Parathyroid adenoma (tissue), 2 donors: ENCODE measurements at regions not wholly inside any gene's neighbourhood (a gene's known extent, or its start where the extent isn't known, plus 50 kb on each side); places are given as distances from the start of the nearest gene placed in this dataset.

Experiments
- H2AFZ ChIP-seq: fragments of 300-600 bp; sonication (generic); one replicate; pipeline ENCODE4 v1.7.0; 2017; ENCODE audit warnings: antibody characterized with exemption, mild to moderate bottlenecking
- H3K27ac ChIP-seq: fragments of 300-600 bp; sonication (generic); one replicate; pipeline ENCODE4 v1.7.0; 2017
- H3K27me3 ChIP-seq: fragments of 300-600 bp; sonication (generic); one replicate; pipeline ENCODE4 v1.7.0; 2017; ENCODE audit warnings: low read length; ENCODE audit not compliant: control insufficient read depth, insufficient read depth
- H3K36me3 ChIP-seq: fragments of 300-600 bp; sonication (generic); one replicate; pipeline ENCODE4 v1.7.0; 2017; ENCODE audit warnings: low read length; ENCODE audit not compliant: control insufficient read depth, insufficient read depth
- H3K4me1 ChIP-seq: fragments of 300-600 bp; sonication (generic); one replicate; pipeline ENCODE4 v1.7.0; 2017; ENCODE audit warnings: control low read depth
- H3K4me2 ChIP-seq: fragments of 300-600 bp; sonication (generic); one replicate; pipeline ENCODE4 v1.7.0; 2017; ENCODE audit warnings: low read length
- H3K4me3 ChIP-seq: fragments of 300-600 bp; sonication (generic); one replicate; pipeline ENCODE4 v1.7.0; 2017; ENCODE audit warnings: low read depth, low read length
- H3K79me2 ChIP-seq: fragments of 300-600 bp; sonication (generic); one replicate; pipeline ENCODE4 v1.7.0; 2017; ENCODE audit warnings: control low read depth
- H3K9ac ChIP-seq: fragments of 300-600 bp; sonication (generic); one replicate; pipeline ENCODE4 v1.7.0; 2017; ENCODE audit warnings: mild to moderate bottlenecking
- H3K9me3 ChIP-seq: fragments of 300-600 bp; sonication (generic); one replicate; pipeline ENCODE4 v1.7.0; 2017; ENCODE audit warnings: low read length; ENCODE audit not compliant: control insufficient read depth
- CTCF ChIP-seq: fragments of 300-600 bp; sonication (generic); IDR thresholded peaks from one replicate; pipeline ENCODE4 v1.7.0; 2017; ENCODE audit warnings: antibody characterized with exemption, mild to moderate bottlenecking
- donor health status: primary hyperparathyroidism.

- H3K4me3 ChIP-seq = no peak overlapping the region
- H3K36me3 ChIP-seq = no peaks in the 10 kb centered on the region
- no peak overlapping the region for H3K9ac ChIP-seq
- no peak overlapping the region for H3K4me2 ChIP-seq
- H3K27ac ChIP-seq = no peak overlapping the region
- H3K79me2 ChIP-seq = no peaks in the 10 kb centered on the region
- no peaks in the 10 kb centered on the region for H3K9me3 ChIP-seq
- H3K27me3 ChIP-seq = no peaks in the 10 kb centered on the region
- H2AFZ ChIP-seq = no peak overlapping the region
- no peaks in the 10 kb centered on the region for H3K4me1 ChIP-seq
- TF ChIP-seq CTCF = no peak
These were observed 79.0 kb upstream of the SYT6 start for GRCh38 chr1:114232691-114233090.

GRCh38 chr1:114231301-114231700 is 77.6 kb upstream of the SYT6 start:
- no peaks in the 10 kb centered on the region for H3K27me3 ChIP-seq
- H3K9ac ChIP-seq = no peak overlapping the region
- H2AFZ ChIP-seq = no peak overlapping the region
- no peak overlapping the region for H3K27ac ChIP-seq
- H3K4me1 ChIP-seq = no peaks in the 10 kb centered on the region
- no peak overlapping the region for H3K4me2 ChIP-seq
- no peak overlapping the region for H3K4me3 ChIP-seq
- no peak for TF ChIP-seq CTCF
- no peaks in the 10 kb centered on the region for H3K79me2 ChIP-seq
- no peaks in the 10 kb centered on the region for H3K36me3 ChIP-seq
- no peaks in the 10 kb centered on the region for H3K9me3 ChIP-seq

GRCh38 chr1:114229368-114229767 is 75.7 kb upstream of the SYT6 start:
- Histone ChIP-seq H3K4me3 (no peak overlapping the region), H2AFZ (no peak overlapping the region), H3K4me1 (no peaks in the 10 kb centered on the region), H3K27ac (no peak overlapping the region), H3K9me3 (no peaks in the 10 kb centered on the region), H3K36me3 (no peaks in the 10 kb centered on the region), H3K9ac (no peak overlapping the region), H3K27me3 (no peaks in the 10 kb centered on the region), H3K4me2 (no peak overlapping the region), H3K79me2 (no peaks in the 10 kb centered on the region)
- no peak for TF ChIP-seq CTCF

GRCh38 chr1:114227059-114227458 is 73.4 kb upstream of the SYT6 start:
- Histone ChIP-seq H3K4me2 (no peak overlapping the region), H3K27ac (no peak overlapping the region)
- no peak for TF ChIP-seq CTCF

GRCh38 chr1:114224196-114224907 is 70.7 kb upstream of the SYT6 start:
- Histone ChIP-seq H3K4me1 (no peaks in the 10 kb centered on the region), H3K27ac (no peak overlapping the region), H3K27me3 (no peaks in the 10 kb centered on the region), H3K4me2 (no peak overlapping the region), H3K4me3 (no peak overlapping the region), H3K36me3 (no peaks in the 10 kb centered on the region), H3K9ac (no peak overlapping the region), H3K9me3 (no peaks in the 10 kb centered on the region), H3K79me2 (no peaks in the 10 kb centered on the region), H2AFZ (no peak overlapping the region)
- TF ChIP-seq CTCF = no peak

More at GRCh38 chr1:114227059-114227458, 73.4 kb upstream of the SYT6 start:
- Histone ChIP-seq H3K4me3 (no peak overlapping the region), H3K79me2 (no peaks in the 10 kb centered on the region), H2AFZ (no peak overlapping the region), H3K36me3 (no peaks in the 10 kb centered on the region), H3K9ac (no peak overlapping the region), H3K27me3 (no peaks in the 10 kb centered on the region), H3K4me1 (no peaks in the 10 kb centered on the region), H3K9me3 (no peaks in the 10 kb centered on the region)
